C4-2B (cell line): ENCODE measurements at regions not wholly inside any gene's neighbourhood (a gene's known extent, or its start where the extent isn't known, plus 50 kb on each side); places are given as distances from the start of the nearest gene placed in this dataset.

Experiments
- ZFX ChIP-seq: fragments of 450-650 bp; IDR thresholded peaks from 2 replicates; pipeline ENCODE4 v1.6.1; 2017
- TF ChIP-seq, protein P1 (sequence below): fragments of 450-650 bp; conservative IDR thresholded peaks from 2 replicates; pipeline ENCODE4 v1.5.1; 2017; ENCODE audit warnings: mild to moderate bottlenecking

DNA sequence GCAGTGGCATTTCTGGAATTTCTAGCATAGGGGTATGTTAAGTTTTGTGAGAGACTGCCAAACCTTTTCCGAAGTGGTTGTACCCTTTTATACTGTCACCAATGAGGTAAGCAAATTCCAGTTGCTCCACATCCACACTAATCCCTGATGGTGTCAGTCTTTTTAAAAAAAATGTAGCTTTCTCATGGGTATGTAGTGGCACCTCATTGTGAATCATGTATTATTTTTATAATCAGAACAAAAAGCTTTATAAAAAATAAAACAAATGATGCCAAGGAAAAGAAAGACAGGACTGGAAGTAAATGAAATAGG is 93.4 kb upstream of the CLINT1 start:
- TF ChIP-seq, protein P1, sequence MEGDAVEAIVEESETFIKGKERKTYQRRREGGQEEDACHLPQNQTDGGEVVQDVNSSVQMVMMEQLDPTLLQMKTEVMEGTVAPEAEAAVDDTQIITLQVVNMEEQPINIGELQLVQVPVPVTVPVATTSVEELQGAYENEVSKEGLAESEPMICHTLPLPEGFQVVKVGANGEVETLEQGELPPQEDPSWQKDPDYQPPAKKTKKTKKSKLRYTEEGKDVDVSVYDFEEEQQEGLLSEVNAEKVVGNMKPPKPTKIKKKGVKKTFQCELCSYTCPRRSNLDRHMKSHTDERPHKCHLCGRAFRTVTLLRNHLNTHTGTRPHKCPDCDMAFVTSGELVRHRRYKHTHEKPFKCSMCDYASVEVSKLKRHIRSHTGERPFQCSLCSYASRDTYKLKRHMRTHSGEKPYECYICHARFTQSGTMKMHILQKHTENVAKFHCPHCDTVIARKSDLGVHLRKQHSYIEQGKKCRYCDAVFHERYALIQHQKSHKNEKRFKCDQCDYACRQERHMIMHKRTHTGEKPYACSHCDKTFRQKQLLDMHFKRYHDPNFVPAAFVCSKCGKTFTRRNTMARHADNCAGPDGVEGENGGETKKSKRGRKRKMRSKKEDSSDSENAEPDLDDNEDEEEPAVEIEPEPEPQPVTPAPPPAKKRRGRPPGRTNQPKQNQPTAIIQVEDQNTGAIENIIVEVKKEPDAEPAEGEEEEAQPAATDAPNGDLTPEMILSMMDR: no peak
- no peak for TF ChIP-seq ZFX
